GM19324 (cell line): ENCODE measurements at regions not wholly inside any gene's neighbourhood (a gene's known extent, or its start where the extent isn't known, plus 50 kb on each side); places are given as distances from the start of the nearest gene placed in this dataset.

Experiments
- ATAC-seq: cut with Tn5 transposase; IDR thresholded peaks from one replicate; pipeline ENCODE4 v1.9.1; 2021; ENCODE audit warnings: mild to moderate bottlenecking, moderate library complexity; ENCODE audit not compliant: unreplicated experiment, low FRiP score

- no peak for ATAC-seq
These were observed 457.7 kb downstream of the BRD1 start for GRCh38 chr22:49369726-49370626.

GRCh38 chr22:49368976-49369725, 458.5 kb downstream of the BRD1 start:
- ATAC-seq = no peak

- ATAC-seq = no peak
These were observed 459.3 kb downstream of the BRD1 start for GRCh38 chr22:49368221-49368975.

- no peak for ATAC-seq
These were observed 460.5 kb downstream of the BRD1 start for GRCh38 chr22:49367041-49367697.

GRCh38 chr22:49366437-49366836, 461.2 kb downstream of the BRD1 start:
- ATAC-seq = no peak

GRCh38 chr22:49365910-49366309, 461.8 kb downstream of the BRD1 start:
- ATAC-seq = no peak

- ATAC-seq = no peak
These were observed 462.4 kb downstream of the BRD1 start for GRCh38 chr22:49365191-49365837.

- ATAC-seq = no peak
These were observed 463.3 kb downstream of the BRD1 start for GRCh38 chr22:49364398-49364797.

GRCh38 chr22:49363526-49364230, 464.0 kb downstream of the BRD1 start:
- no peak for ATAC-seq

GRCh38 chr22:49362211-49362839, 465.3 kb downstream of the BRD1 start:
- no peak for ATAC-seq

- no peak for ATAC-seq
These were observed 466.5 kb downstream of the BRD1 start for GRCh38 chr22:49361164-49361563.

- no peak for ATAC-seq
These were observed 466.9 kb downstream of the BRD1 start for GRCh38 chr22:49360746-49361145.

- no peak for ATAC-seq
These were observed 468.6 kb downstream of the BRD1 start for GRCh38 chr22:49359076-49359475.

GRCh38 chr22:49357661-49358440, 469.8 kb downstream of the BRD1 start:
- no peak for ATAC-seq

GRCh38 chr22:49356428-49356827, 471.2 kb downstream of the BRD1 start:
- ATAC-seq = no peak

GRCh38 chr22:49355211-49355920, 472.3 kb downstream of the BRD1 start:
- ATAC-seq = no peak

GRCh38 chr22:49354516-49355210, 473.0 kb downstream of the BRD1 start:
- ATAC-seq = no peak
